ENCODE measurements at regions not wholly inside any gene's neighbourhood (a gene's known extent, or its start where the extent isn't known, plus 50 kb on each side); places are given as distances from the start of the nearest gene placed in this dataset.

GRCh38 chr11:80687941-80688340 lies 1247.1 kb upstream of the TENM4 start:
- Histone ChIP-seq H3K27me3 (no peaks in the 10 kb centered on the region), H3K27ac (no peak overlapping the region), H4K20me1 (no peaks in the 10 kb centered on the region), H3K9ac (no peak overlapping the region), H3K4me3 (no peak overlapping the region), H3K4me2 (no peak overlapping the region), H3K9me3 (replicated peaks in 1 of 11) (no peaks in the 10 kb centered on the region), H3K36me3 (no peaks in the 10 kb centered on the region), H3K4me1 (no peaks in the 10 kb centered on the region)
- TF ChIP-seq Cebpa-rat (IDR thresholded peaks at IDR 0.05) = no peak

GRCh38 chr11:80686889-80687288 lies 1246.1 kb upstream of the TENM4 start:
- H3K9me3 ChIP-seq (replicated peaks in 1 of 11) = no peaks in the 10 kb centered on the region
- H3K36me3 ChIP-seq = no peaks in the 10 kb centered on the region
- no peak overlapping the region for H3K9ac ChIP-seq
- TF ChIP-seq Cebpa-rat (IDR thresholded peaks at IDR 0.05) = no peak
- no peak overlapping the region for H3K4me3 ChIP-seq
- no peaks in the 10 kb centered on the region for H3K4me1 ChIP-seq
- H3K27ac ChIP-seq = no peak overlapping the region
- H3K27me3 ChIP-seq = no peaks in the 10 kb centered on the region
- no peaks in the 10 kb centered on the region for H4K20me1 ChIP-seq
- no peak overlapping the region for H3K4me2 ChIP-seq

GRCh38 chr11:80673566-80673965 lies 1232.7 kb upstream of the TENM4 start:
- H3K9ac ChIP-seq = no peak overlapping the region
- no peaks in the 10 kb centered on the region for H4K20me1 ChIP-seq

DNA sequence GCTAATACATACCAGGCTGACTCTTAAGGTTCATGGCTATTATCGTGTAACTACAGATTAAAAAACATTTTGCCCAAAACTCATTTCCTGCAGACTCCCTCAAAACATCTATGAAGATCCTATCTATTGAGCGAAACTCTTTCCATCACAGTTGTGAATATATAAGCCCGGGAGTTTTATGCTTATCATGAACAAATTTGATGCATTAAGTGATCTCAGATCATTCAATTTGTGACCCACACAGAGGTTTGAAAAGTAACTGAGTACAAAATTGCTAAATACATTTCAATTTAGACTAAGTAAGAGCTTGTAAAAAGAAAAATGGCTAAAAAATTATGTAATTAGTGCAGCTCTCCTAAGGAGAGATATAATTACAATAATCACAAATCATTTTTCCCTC lies 1228.8 kb upstream of the TENM4 start:
- peaks cover 0 to 3% (median 0%) of the 10 kb centered on the region in 10 experiments; a peak in 1 of 20 replicates for H3K4me1 ChIP-seq

More at GRCh38 chr11:80673566-80673965, 1232.7 kb upstream of the TENM4 start:
- Histone ChIP-seq H3K27me3 (no peaks in the 10 kb centered on the region), H3K36me3 (no peaks in the 10 kb centered on the region), H3K4me1 (peaks cover 0 to 3% (median 0%) of the 10 kb centered on the region in 10 experiments; a peak in 1 of 20 replicates), H3K27ac (no peak overlapping the region), H3K4me3 (no peak overlapping the region), H3K4me2 (no peak overlapping the region), H3K9me3 (replicated peaks in 1 of 11) (no peaks in the 10 kb centered on the region)
- TF ChIP-seq Cebpa-rat (IDR thresholded peaks at IDR 0.05) = no peak

GRCh38 chr11:80668039-80668438 lies 1227.2 kb upstream of the TENM4 start:
- TF ChIP-seq Cebpa-rat (IDR thresholded peaks at IDR 0.05) = no peak
- no peak overlapping the region for H3K27ac ChIP-seq
- no peak overlapping the region for H3K9ac ChIP-seq
- H3K4me1 ChIP-seq = peaks cover 0 to 3% (median 0%) of the 10 kb centered on the region in 10 experiments; a peak in 1 of 20 replicates
- no peaks in the 10 kb centered on the region for H3K36me3 ChIP-seq
- H4K20me1 ChIP-seq = no peaks in the 10 kb centered on the region
- H3K27me3 ChIP-seq = no peaks in the 10 kb centered on the region
- H3K4me2 ChIP-seq = no peak overlapping the region
- no peaks in the 10 kb centered on the region for H3K9me3 ChIP-seq (replicated peaks in 1 of 11)
- no peak overlapping the region for H3K4me3 ChIP-seq

More for the DNA sequence above, 1228.8 kb upstream of the TENM4 start:
- TF ChIP-seq Cebpa-rat (IDR thresholded peaks at IDR 0.05) = no peak
- Histone ChIP-seq H3K27me3 (no peaks in the 10 kb centered on the region), H3K27ac (no peak overlapping the region), H3K9ac (no peak overlapping the region), H3K36me3 (no peaks in the 10 kb centered on the region), H3K9me3 (replicated peaks in 1 of 11) (no peaks in the 10 kb centered on the region), H3K4me3 (no peak overlapping the region), H4K20me1 (no peaks in the 10 kb centered on the region), H3K4me2 (no peak overlapping the region)

DNA sequence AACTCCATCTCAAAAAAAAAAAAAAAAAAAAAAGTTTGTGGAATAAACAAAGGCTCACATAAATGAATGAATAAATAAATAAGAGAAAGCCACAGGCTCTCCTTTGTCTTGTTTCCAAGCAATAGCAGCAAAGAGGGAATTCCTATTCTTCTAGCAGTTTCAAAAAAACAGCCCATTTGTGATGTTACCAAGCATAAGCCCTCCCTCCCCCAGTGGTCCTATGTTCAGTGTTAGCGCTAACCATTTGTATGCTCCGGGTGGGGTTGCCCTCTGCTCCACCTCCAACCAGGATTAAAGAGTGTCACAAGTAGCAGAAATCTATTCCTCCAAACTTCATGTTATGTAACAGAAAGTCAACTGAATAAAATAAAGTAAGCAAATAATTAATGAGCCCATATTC lies 1215.0 kb upstream of the TENM4 start:
- Histone ChIP-seq H4K20me1 (no peaks in the 10 kb centered on the region), H3K27me3 (no peaks in the 10 kb centered on the region), H3K4me2 (no peak overlapping the region), H3K9ac (no peak overlapping the region), H3K36me3 (no peaks in the 10 kb centered on the region), H3K27ac (no peak overlapping the region), H3K9me3 (replicated peaks in 1 of 11) (no peaks in the 10 kb centered on the region), H3K4me3 (no peak overlapping the region), H3K4me1 (no peaks in the 10 kb centered on the region)
- TF ChIP-seq Cebpa-rat (IDR thresholded peaks at IDR 0.05) = no peak

DNA sequence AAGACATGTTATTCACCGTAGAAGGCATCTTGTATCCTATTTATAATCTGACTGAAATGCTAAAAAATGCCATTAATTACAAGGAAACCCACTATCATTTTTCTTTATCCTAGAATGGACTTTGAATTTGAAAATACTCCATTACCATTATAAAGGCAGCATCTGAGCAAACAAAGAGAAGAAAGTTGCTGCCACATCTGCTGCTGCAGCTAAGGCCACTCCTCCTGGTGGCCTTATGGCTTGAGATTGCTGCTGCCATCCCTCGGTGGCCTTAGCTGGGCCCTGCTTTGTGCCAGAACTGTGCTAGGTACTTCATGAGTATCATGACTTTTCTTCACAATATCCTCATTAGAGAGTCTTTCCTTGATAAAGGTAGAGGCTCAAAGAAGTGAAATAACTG lies 1210.1 kb upstream of the TENM4 start:
- Histone ChIP-seq H3K9ac (no peak overlapping the region), H3K4me1 (no peaks in the 10 kb centered on the region), H3K4me3 (no peak overlapping the region), H3K27me3 (no peaks in the 10 kb centered on the region), H3K36me3 (no peaks in the 10 kb centered on the region), H3K27ac (no peak overlapping the region), H4K20me1 (no peaks in the 10 kb centered on the region), H3K9me3 (replicated peaks in 1 of 11) (no peaks in the 10 kb centered on the region), H3K4me2 (no peak overlapping the region)
- TF ChIP-seq Cebpa-rat (IDR thresholded peaks at IDR 0.05) = no peak

- H4K20me1 ChIP-seq = no peaks in the 10 kb centered on the region
- no peak overlapping the region for H3K4me3 ChIP-seq
- no peak overlapping the region for H3K4me2 ChIP-seq
- H3K27ac ChIP-seq = no peak overlapping the region
- no peaks in the 10 kb centered on the region for H3K9me3 ChIP-seq (replicated peaks in 1 of 11)
- H3K27me3 ChIP-seq = no peaks in the 10 kb centered on the region
- no peaks in the 10 kb centered on the region for H3K4me1 ChIP-seq
- no peak for TF ChIP-seq Cebpa-rat (IDR thresholded peaks at IDR 0.05)
- H3K9ac ChIP-seq = no peak overlapping the region
- no peaks in the 10 kb centered on the region for H3K36me3 ChIP-seq
These were observed 1208.4 kb upstream of the TENM4 start for GRCh38 chr11:80649186-80649585.

DNA sequence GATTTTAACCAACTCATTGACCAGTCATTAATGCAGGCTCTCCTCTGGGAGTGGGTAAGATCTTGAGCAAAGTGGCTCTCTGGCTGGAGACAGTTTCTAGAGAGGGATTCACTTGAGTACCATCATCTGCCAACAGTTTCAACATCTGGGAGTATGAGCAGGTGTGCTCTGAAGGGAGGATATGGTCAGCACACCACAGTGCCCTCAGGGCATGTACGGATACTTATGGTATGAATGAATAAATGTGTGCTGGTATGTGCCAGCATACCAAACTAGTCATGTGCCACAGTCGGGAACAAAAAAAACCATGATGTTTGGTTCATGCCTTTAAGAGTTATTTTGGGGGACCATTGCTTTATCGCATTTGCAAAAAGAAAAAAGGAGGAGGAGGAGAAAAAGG lies 1197.5 kb upstream of the TENM4 start:
- Histone ChIP-seq H3K27ac (no peak overlapping the region), H3K4me1 (no peaks in the 10 kb centered on the region), H3K4me3 (no peak overlapping the region), H3K36me3 (no peaks in the 10 kb centered on the region), H3K9me3 (replicated peaks in 1 of 11) (no peaks in the 10 kb centered on the region), H3K4me2 (no peak overlapping the region), H4K20me1 (no peaks in the 10 kb centered on the region), H3K27me3 (no peaks in the 10 kb centered on the region), H3K9ac (no peak overlapping the region)
- TF ChIP-seq Cebpa-rat (IDR thresholded peaks at IDR 0.05) = no peak

DNA sequence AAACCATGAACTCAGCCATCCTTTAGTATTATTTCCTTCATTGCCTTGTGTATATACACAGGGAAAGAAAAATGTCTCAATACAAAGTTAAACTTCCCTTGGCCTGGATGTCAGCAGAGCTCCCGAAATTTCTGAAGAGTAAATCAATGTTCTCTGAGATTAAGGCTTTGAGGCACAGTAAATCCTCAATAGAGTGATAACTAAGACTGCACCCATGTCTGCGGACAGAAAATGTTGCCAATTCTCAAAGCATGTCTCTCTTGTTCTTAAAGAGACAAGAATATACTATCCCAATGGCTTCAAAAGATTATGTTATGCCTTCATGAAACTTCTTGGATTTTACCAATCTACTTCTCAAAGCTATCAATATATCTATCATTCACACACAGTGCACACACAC lies 1196.7 kb upstream of the TENM4 start:
- Histone ChIP-seq H3K9ac (no peak overlapping the region), H4K20me1 (no peaks in the 10 kb centered on the region), H3K4me3 (no peak overlapping the region), H3K4me2 (no peak overlapping the region), H3K4me1 (no peaks in the 10 kb centered on the region), H3K27me3 (no peaks in the 10 kb centered on the region), H3K27ac (no peak overlapping the region), H3K9me3 (replicated peaks in 1 of 11) (no peaks in the 10 kb centered on the region), H3K36me3 (no peaks in the 10 kb centered on the region)
- TF ChIP-seq Cebpa-rat (IDR thresholded peaks at IDR 0.05) = no peak

- Histone ChIP-seq H3K4me2 (no peak overlapping the region), H3K4me3 (no peak overlapping the region), H3K27ac (no peak overlapping the region), H3K9me3 (replicated peaks in 1 of 11) (no peaks in the 10 kb centered on the region), H3K36me3 (no peaks in the 10 kb centered on the region), H3K4me1 (no peaks in the 10 kb centered on the region), H3K9ac (no peak overlapping the region), H4K20me1 (no peaks in the 10 kb centered on the region), H3K27me3 (no peaks in the 10 kb centered on the region)
- no peak for TF ChIP-seq Cebpa-rat (IDR thresholded peaks at IDR 0.05)
These were observed 1196.2 kb upstream of the TENM4 start for GRCh38 chr11:80636999-80637398.

Data from BLaER1 treated with 17β-estradiol and CSF1 and Interleukin-3, amounts not matched to agents 10 nM and 100 nM (cell line).